Body of pancreas (tissue), 4 donors: ENCODE measurements at regions not wholly inside any gene's neighbourhood (a gene's known extent, or its start where the extent isn't known, plus 50 kb on each side); places are given as distances from the start of the nearest gene placed in this dataset.
"Not testable (repeated sequence)": the region's sequence is repeated elsewhere in the genome, so short reads cannot be mapped to it uniquely, and the experiment has no call there.

Source experiments
- CTCF ChIP-seq, 7 experiments: fragments of 450-650 bp in 4 of 7; fragments of 200-600 bp in 3 of 7; sonication (generic) in 3 of 7; IDR thresholded peaks; one replicate each; pipeline ENCODE4 v1.5.1; 2016 to 2019; ENCODE audit warnings: antibody characterized with exemption in 7 of 7
- POLR2A ChIP-seq, 3 donors: fragments of 450-650 bp; IDR thresholded peaks; one replicate each; pipeline ENCODE4 v1.6.1; 2016; ENCODE audit warnings: antibody characterized with exemption in 3 of 3, mild to moderate bottlenecking in 2 of 3

GRCh38 chr9:82138081-82138480, 149.5 kb downstream of the SPATA31D1 start:
- not testable (repeated sequence) for TF ChIP-seq CTCF, POLR2A (IDR thresholded peaks at IDR 0.05)
